H1 (cell line): ENCODE measurements at regions not wholly inside any gene's neighbourhood (a gene's known extent, or its start where the extent isn't known, plus 50 kb on each side); places are given as distances from the start of the nearest gene placed in this dataset.

Experiments
- CTCF ChIA-PET: fragments of 300-600 bp; sonication (Branson Sonifier 250); formaldehyde crosslinking; loops from one replicate; lab custom pipeline; 2021; ENCODE audit not compliant: partially characterized antibody; lab: Charles Lee
- POLR2A ChIA-PET: fragments of 300-600 bp; sonication (Branson Sonifier 250); formaldehyde crosslinking; loops from one replicate; lab custom pipeline; 2021; ENCODE audit warnings: inconsistent platforms; ENCODE audit not compliant: partially characterized antibody; lab: Charles Lee
- DNase-seq, 2 experiments: peaks; one replicate each; pipeline versions ENCODE4 v3.0.0 to v3.0.0-alpha.2; 2010 to 2022; ENCODE audit warnings: low spot score in 2 of 2, low read depth in 1 of 2, mixed read lengths in 1 of 2
- FAIRE-seq: peaks from 2 replicates; lab custom pipeline; 2011; peaks lifted over from hg19 to GRCh38; lab: Jason Lieb, UNC
- H2AFZ ChIP-seq: 2 replicates; pipeline ENCODE4 v1.8.1; 2012; ENCODE audit warnings: low read length, inconsistent platforms
- H2AK5ac ChIP-seq: 2 replicates; pipeline ENCODE4 v1.6.1; 2013; ENCODE audit warnings: low read depth, low read length
- H2BK120ac ChIP-seq: replicated peaks from 2 replicates; pipeline ENCODE3; 2013; ENCODE audit warnings: low read depth, low read length, inconsistent platforms
- H2BK12ac ChIP-seq: 2 replicates; pipeline ENCODE4 v1.6.1; 2013; ENCODE audit warnings: low read depth, low read length
- H2BK15ac ChIP-seq: 2 replicates; pipeline ENCODE4 v1.6.1; 2013; ENCODE audit warnings: low read length
- H2BK20ac ChIP-seq: 2 replicates; pipeline ENCODE4 v1.6.1; 2013; ENCODE audit warnings: low read length
- H2BK5ac ChIP-seq: 2 replicates; pipeline ENCODE4 v1.6.1; 2013; ENCODE audit warnings: low read depth, low read length
- H3K14ac ChIP-seq: 2 replicates; pipeline ENCODE4 v1.6.1; 2013; ENCODE audit warnings: inconsistent platforms; ENCODE audit not compliant: insufficient read length
- H3K18ac ChIP-seq: 2 replicates; pipeline ENCODE4 v1.6.1; 2013; ENCODE audit warnings: low read length; ENCODE audit errors: extremely low read depth
- H3K23ac ChIP-seq: 2 replicates; pipeline ENCODE4 v1.6.1; 2013; ENCODE audit warnings: inconsistent platforms; ENCODE audit not compliant: insufficient read length
- H3K23me2 ChIP-seq: 2 replicates; pipeline ENCODE4 v1.6.1; 2013; ENCODE audit warnings: low read depth, low read length
- H3K27ac ChIP-seq: 2 replicates; pipeline ENCODE4 v1.6.1; 2011; ENCODE audit warnings: low read depth, low read length, inconsistent platforms
- H3K27me3 ChIP-seq, 4 experiments: replicated peaks in 1 of 4; 1 replicate in 1 of 4; 2 replicates in 3 of 4; pipeline versions ENCODE4 v1.6.1 to v1.8.1; 2011 to 2013; ENCODE audit warnings: low read length in 3 of 4, mild to moderate bottlenecking in 3 of 4, inconsistent platforms in 2 of 4, mixed read lengths in 2 of 4, moderate library complexity in 1 of 4; ENCODE audit not compliant: control insufficient read depth in 3 of 4, insufficient read depth in 3 of 4; ENCODE audit errors: extremely low read depth in 1 of 4
- H3K36me3 ChIP-seq, 4 experiments: 2 replicates each; pipeline versions ENCODE4 v1.6.1 to v1.8.1; 2011 to 2013; ENCODE audit warnings: mild to moderate bottlenecking in 4 of 4, low read length in 3 of 4, moderate library complexity in 2 of 4, control low read depth in 1 of 4, inconsistent platforms in 1 of 4; ENCODE audit not compliant: insufficient read depth in 4 of 4, control insufficient read depth in 2 of 4
- H3K4ac ChIP-seq: replicated peaks from 2 replicates; pipeline ENCODE3; 2013; ENCODE audit warnings: low read length, low read depth, mixed read lengths, inconsistent platforms; ENCODE audit not compliant: insufficient read length
- H3K4me1 ChIP-seq, 4 experiments: replicated peaks in 1 of 4; 1 replicate in 1 of 4; 2 replicates in 3 of 4; pipeline versions ENCODE4 v1.6.1 to v1.8.1; 2011 to 2013; ENCODE audit warnings: low read length in 3 of 4, inconsistent platforms in 2 of 4, mixed read lengths in 1 of 4; ENCODE audit not compliant: insufficient read depth in 4 of 4, control insufficient read depth in 3 of 4
- H3K4me2 ChIP-seq, 2 experiments: 2 replicates each; pipeline versions ENCODE4 v1.6.1 to v1.8.1; 2011 to 2013; ENCODE audit warnings: low read depth in 2 of 2, low read length in 2 of 2, control low read depth in 1 of 2, inconsistent platforms in 1 of 2, mild to moderate bottlenecking in 1 of 2; ENCODE audit not compliant: insufficient read depth in 1 of 2
- H3K4me3 ChIP-seq, 4 experiments: fragments of 200-600, 300-600 bp in 1 of 4; sonication (generic), shearing (Covaris generic), sonication (Bioruptor Twin) in 1 of 4; 2 replicates each; pipeline versions ENCODE4 v1.5.1 to v1.8.1; 2011 to 2016; ENCODE audit warnings: low read length in 4 of 4, low read depth in 3 of 4, control low read depth in 2 of 4, inconsistent platforms in 2 of 4, mild to moderate bottlenecking in 2 of 4, mixed read lengths in 1 of 4, moderate library complexity in 1 of 4; ENCODE audit not compliant: insufficient read depth in 2 of 4; ENCODE audit errors: extremely low read depth in 1 of 4
- H3K56ac ChIP-seq: replicated peaks from 2 replicates; pipeline ENCODE3; 2013; ENCODE audit warnings: low read depth, mild to moderate bottlenecking, mixed read lengths, low read length, inconsistent platforms; ENCODE audit not compliant: insufficient read length
- H3K79me1 ChIP-seq: 2 replicates; pipeline ENCODE4 v1.6.1; 2013; ENCODE audit warnings: low read depth, low read length, control low read depth
- H3K79me2 ChIP-seq, 2 experiments: 2 replicates each; pipeline versions ENCODE4 v1.6.1 to v1.8.1; 2012 to 2013; ENCODE audit warnings: low read length in 2 of 2, mild to moderate bottlenecking in 2 of 2, inconsistent platforms in 1 of 2; ENCODE audit not compliant: insufficient read depth in 2 of 2, control insufficient read depth in 1 of 2
- H3K9ac ChIP-seq, 4 experiments: replicated peaks in 1 of 4; 1 replicate in 1 of 4; 2 replicates in 3 of 4; pipeline versions ENCODE4 v1.6.1 to v1.8.1; 2011 to 2013; ENCODE audit warnings: low read depth in 3 of 4, low read length in 3 of 4, control low read depth in 2 of 4, mild to moderate bottlenecking in 2 of 4, moderate library complexity in 2 of 4, inconsistent platforms in 1 of 4; ENCODE audit errors: extremely low read depth in 1 of 4
- H3K9me3 ChIP-seq, 2 experiments: 2 replicates each; pipeline versions ENCODE4 v1.6.1 to v1.8.1; 2012 to 2013; ENCODE audit warnings: mild to moderate bottlenecking in 2 of 2, moderate library complexity in 2 of 2, control low read depth in 1 of 2, inconsistent platforms in 1 of 2, low read depth in 1 of 2, low read length in 1 of 2, mixed read lengths in 1 of 2; ENCODE audit not compliant: insufficient read depth in 2 of 2
- H4K20me1 ChIP-seq, 2 experiments: replicated peaks in 1 of 2; 2 replicates each; pipeline versions ENCODE3 to v1.8.1; 2011 to 2013; ENCODE audit warnings: inconsistent platforms in 2 of 2, low read length in 2 of 2, mild to moderate bottlenecking in 1 of 2; ENCODE audit not compliant: insufficient read depth in 2 of 2, control insufficient read depth in 1 of 2
- H4K5ac ChIP-seq: 2 replicates; pipeline ENCODE4 v1.6.1; 2013; ENCODE audit warnings: low read length, low read depth, mixed read lengths, inconsistent platforms; ENCODE audit not compliant: insufficient read length
- H4K8ac ChIP-seq: 2 replicates; pipeline ENCODE4 v1.8.0; 2013; ENCODE audit warnings: mild to moderate bottlenecking, moderate library complexity, low read length, inconsistent platforms; ENCODE audit not compliant: insufficient read depth; ENCODE audit errors: extremely low read depth
- H4K91ac ChIP-seq: replicated peaks from 2 replicates; pipeline ENCODE3; 2013; ENCODE audit warnings: low read length, mixed read lengths, inconsistent platforms; ENCODE audit not compliant: insufficient read length
- CHD1 ChIP-seq: IDR thresholded peaks from 2 replicates; pipeline ENCODE4 v1.6.1; 2012; ENCODE audit warnings: low read depth, low read length, improper control_type of control experiment
- CHD2 ChIP-seq: IDR thresholded peaks from 2 replicates; pipeline ENCODE4 v1.6.1; 2012; ENCODE audit warnings: low read length, improper control_type of control experiment
- CREB1 ChIP-seq: IDR thresholded peaks from 2 replicates; pipeline ENCODE4 v1.6.1; 2012; ENCODE audit warnings: inconsistent platforms
- CTBP2 ChIP-seq: IDR thresholded peaks from 2 replicates; pipeline ENCODE4 v1.7.0; 2011; ENCODE audit warnings: borderline replicate concordance, mild to moderate bottlenecking, moderate library complexity, mixed read lengths, low read length; ENCODE audit not compliant: insufficient read depth, insufficient read length
- FOSL1 ChIP-seq: IDR thresholded peaks from 2 replicates; pipeline ENCODE4 v1.6.1; 2011; ENCODE audit warnings: mild to moderate bottlenecking, low read depth, low read length, moderate library complexity; ENCODE audit not compliant: insufficient read depth
- GTF2F1 ChIP-seq: IDR thresholded peaks from 2 replicates; pipeline ENCODE4 v1.6.1; 2012; ENCODE audit warnings: low read depth, low read length, improper control_type of control experiment, borderline replicate concordance
- HDAC2 ChIP-seq, 2 experiments: fragments of 300-600 bp in 1 of 2; sonication (generic) in 1 of 2; IDR thresholded peaks; 2 replicates each; pipeline ENCODE4 v1.6.1; 2011 to 2012; ENCODE audit warnings: low read depth in 2 of 2, low read length in 2 of 2, mild to moderate bottlenecking in 2 of 2, moderate library complexity in 2 of 2, borderline replicate concordance in 1 of 2, inconsistent platforms in 1 of 2
- MAFK ChIP-seq: IDR thresholded peaks from 2 replicates; pipeline ENCODE4 v1.6.1; 2012; ENCODE audit warnings: low read depth, mild to moderate bottlenecking, improper control_type of control experiment, low read length
- NANOG ChIP-seq: IDR thresholded peaks from 2 replicates; pipeline ENCODE4 v1.6.1; 2011; ENCODE audit warnings: low read length, low read depth, mild to moderate bottlenecking, inconsistent platforms; ENCODE audit not compliant: insufficient read depth, poor library complexity, severe bottlenecking
- POLR2AphosphoS5 ChIP-seq: IDR thresholded peaks from 2 replicates; pipeline ENCODE4 v1.6.1; 2011; ENCODE audit warnings: low read depth, low read length
- SIRT6 ChIP-seq: IDR thresholded peaks from one replicate; pipeline ENCODE4 v1.7.1; 2012; ENCODE audit warnings: low read length, inconsistent platforms
- SRF ChIP-seq: IDR thresholded peaks from 2 replicates; pipeline ENCODE4 v1.6.1; 2011; ENCODE audit warnings: mild to moderate bottlenecking, low read depth, low read length, moderate library complexity
- SUZ12 ChIP-seq: fragments of 200-600 bp; sonication (generic); IDR thresholded peaks from 2 replicates; pipeline ENCODE4 v1.6.1; 2012; ENCODE audit warnings: mild to moderate bottlenecking, inconsistent platforms, low read length, moderate library complexity, mixed read lengths
- TAF7 ChIP-seq: optimal IDR thresholded peaks from 2 replicates; pipeline ENCODE3; 2011; ENCODE audit warnings: low read depth, mild to moderate bottlenecking, inconsistent platforms, low read length, moderate library complexity, borderline replicate concordance
- TBP ChIP-seq: IDR thresholded peaks from 2 replicates; pipeline ENCODE4 v1.6.1; 2011; ENCODE audit warnings: low read depth, low read length, improper control_type of control experiment
- TEAD4 ChIP-seq: IDR thresholded peaks from 2 replicates; pipeline ENCODE4 v1.6.1; 2012; ENCODE audit warnings: low read depth, low read length, inconsistent platforms, mixed read lengths
- WGBS, 2 experiments: shearing (Covaris generic) in 1 of 2; methylation state at CpG; one replicate each; pipeline versions ENCODE4 v1.1.6 to v1.1.7; 2013 to 2015; ENCODE audit warnings: low lambda C conversion rate in 2 of 2, mixed read lengths in 2 of 2, inconsistent platforms in 1 of 2, low coverage in 1 of 2, missing lambda C conversion rate in 1 of 2; ENCODE audit not compliant: insufficient replicate concordance in 2 of 2, insufficient coverage in 1 of 2, insufficient read length in 1 of 2; ENCODE audit errors: extremely low coverage in 1 of 2, missing lambda C conversion rate in 1 of 2; 5-methylcytosine and 5-hydroxymethylcytosine counted together

- Histone ChIP-seq H3K36me3 (no peaks in the 10 kb centered on the region), H3K23ac (no peak overlapping the region), H4K5ac (no peak overlapping the region), H3K14ac (no peak overlapping the region), H3K9ac (no peak overlapping the region), H3K4ac (no peak overlapping the region), H2AFZ (peak overlapping the region; percentile 65), H4K20me1 (no peaks in the 10 kb centered on the region), H2AK5ac (no peak overlapping the region), H2BK12ac (no peak overlapping the region), H2BK5ac (no peak overlapping the region), H3K4me3 (no peak overlapping the region), H3K4me2 (no peak overlapping the region), H2BK20ac (no peak overlapping the region), H4K8ac (no peak overlapping the region), H3K56ac (no peak overlapping the region), H3K9me3 (peaks cover 3% of the 10 kb centered on the region in 2 experiments; a peak in 1 of 4 replicates), H3K27ac (no peak overlapping the region), H3K4me1 (no peaks in the 10 kb centered on the region), H3K79me2 (no peaks in the 10 kb centered on the region), H3K27me3 (no peaks in the 10 kb centered on the region), H3K79me1 (no peaks in the 10 kb centered on the region), H3K23me2 (no peaks in the 10 kb centered on the region), H4K91ac (no peak overlapping the region), H2BK120ac (no peak overlapping the region)
- no peak for DNase-seq
- 93% methylated on average over 4 of the region's 4 CpGs; no CpG with 5 or more reads in 1 of the 2 experiments for WGBS, 2 experiments
- ChIA-PET POLR2A (no interaction called here), CTCF (interaction anchor here (0.6 to 3.5 kb wide), 4 partner anchors 9 to 557 kb away, joined by 3 to 14 read pairs (median 4); no protein-coding TSS in a partner anchor)
- FAIRE-seq, result no peak
- TF ChIP-seq CHD1, result no peak
- no peak for TF ChIP-seq SIRT6
- TF ChIP-seq NANOG, result no peak
- TF ChIP-seq TBP, result no peak
- no peak for TF ChIP-seq CTBP2
- TF ChIP-seq CREB1, result no peak
- TF ChIP-seq SRF, result no peak
- TF ChIP-seq GTF2F1, result no peak
- no peak for TF ChIP-seq FOSL1
- no peak for TF ChIP-seq POLR2AphosphoS5
- no peak for TF ChIP-seq TAF7
- TF ChIP-seq MAFK, result no peak
- no peak for TF ChIP-seq SUZ12
- TF ChIP-seq TEAD4, result no peak
- no peak for TF ChIP-seq CHD2
- no peak for TF ChIP-seq HDAC2 (IDR thresholded peaks at IDR 0.05; ENCODE audit: borderline replicate concordance in 1 of 2, low read depth in 2 of 2, low read length in 2 of 2)
- TF ChIP-seq, all 59 proteins: peak for 0
- H3K18ac ChIP-seq, result no peak overlapping the region
- H2BK15ac ChIP-seq, result no peak overlapping the region
These were observed 86.3 kb upstream of the IRAK1BP1 start for GRCh38 chr6:78781001-78781400.
